Mesothelial cell of epicardium (in vitro differentiated cells): ENCODE measurements at regions not wholly inside any gene's neighbourhood (a gene's known extent, or its start where the extent isn't known, plus 50 kb on each side); places are given as distances from the start of the nearest gene placed in this dataset.

Experiments
- DNase-seq, 2 experiments: peaks; one replicate each; pipeline ENCODE4 v3.0.0; 2021; ENCODE audit warnings: low spot score in 2 of 2; ENCODE audit not compliant: unreplicated experiment in 2 of 2
- H3K27ac Mint-ChIP-seq: 2 replicates; pipeline ENCODE4 v1.8.0; 2021; ENCODE audit warnings: mixed read lengths
- H3K27me3 Mint-ChIP-seq: 2 replicates; pipeline ENCODE4 v1.8.0; 2021; ENCODE audit warnings: low read depth, mixed read lengths
- H3K36me3 Mint-ChIP-seq: 2 replicates; pipeline ENCODE4 v1.8.0; 2021; ENCODE audit warnings: mixed read lengths
- H3K4me1 Mint-ChIP-seq: 2 replicates; pipeline ENCODE4 v1.8.0; 2021; ENCODE audit warnings: mixed read lengths
- H3K4me3 Mint-ChIP-seq: 2 replicates; pipeline ENCODE4 v1.8.0; 2021; ENCODE audit warnings: mild to moderate bottlenecking, moderate library complexity, mixed read lengths
- H3K9me3 Mint-ChIP-seq: 2 replicates; pipeline ENCODE4 v1.8.0; 2021; ENCODE audit warnings: mixed read lengths
- TF ChIP-seq, protein P1 (sequence below): fragments of 200-600 bp; sonication (generic); IDR thresholded peaks from one replicate; pipeline ENCODE4 v1.5.0; 2021; ENCODE audit warnings: antibody characterized with exemption; ENCODE audit not compliant: unreplicated experiment

DNA sequence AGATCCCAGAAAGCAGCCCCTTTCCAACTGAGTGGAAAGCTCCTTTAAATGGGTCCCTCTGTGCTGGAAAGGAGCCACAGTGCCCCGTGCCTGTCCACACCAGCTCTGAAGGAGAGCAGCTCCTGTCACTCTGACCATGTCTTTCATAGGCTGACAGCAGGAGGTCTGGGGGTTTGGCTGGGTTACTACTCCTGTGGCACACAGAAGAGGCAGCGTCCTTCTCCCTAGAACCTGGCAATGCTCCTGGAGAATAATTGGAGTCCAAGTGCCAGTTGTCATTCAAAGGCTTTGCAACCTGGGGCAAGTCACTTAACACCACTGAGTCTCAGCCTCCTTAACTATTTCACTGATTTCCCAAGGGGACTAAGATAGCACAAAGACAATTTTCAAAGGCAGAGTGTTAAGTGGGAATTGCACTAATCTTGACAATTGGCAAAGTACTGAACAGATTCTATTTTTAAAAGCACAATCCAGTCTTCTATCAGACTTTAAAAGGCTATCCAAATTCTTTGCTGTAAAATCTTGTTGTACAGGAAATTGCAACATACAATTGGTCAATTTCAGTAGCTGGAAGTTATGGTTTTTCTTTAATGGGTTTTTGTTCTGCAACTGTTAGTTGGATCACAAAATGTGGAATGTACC is 457.2 kb downstream of the KIF16B start:
- H3K4me3 Mint-ChIP-seq = no peak overlapping the region
- H3K9me3 Mint-ChIP-seq = peaks cover 14% of the 10 kb centered on the region
- H3K36me3 Mint-ChIP-seq = no peaks in the 10 kb centered on the region
- peaks cover 11% of the 10 kb centered on the region for H3K27me3 Mint-ChIP-seq
- TF ChIP-seq, protein P1, sequence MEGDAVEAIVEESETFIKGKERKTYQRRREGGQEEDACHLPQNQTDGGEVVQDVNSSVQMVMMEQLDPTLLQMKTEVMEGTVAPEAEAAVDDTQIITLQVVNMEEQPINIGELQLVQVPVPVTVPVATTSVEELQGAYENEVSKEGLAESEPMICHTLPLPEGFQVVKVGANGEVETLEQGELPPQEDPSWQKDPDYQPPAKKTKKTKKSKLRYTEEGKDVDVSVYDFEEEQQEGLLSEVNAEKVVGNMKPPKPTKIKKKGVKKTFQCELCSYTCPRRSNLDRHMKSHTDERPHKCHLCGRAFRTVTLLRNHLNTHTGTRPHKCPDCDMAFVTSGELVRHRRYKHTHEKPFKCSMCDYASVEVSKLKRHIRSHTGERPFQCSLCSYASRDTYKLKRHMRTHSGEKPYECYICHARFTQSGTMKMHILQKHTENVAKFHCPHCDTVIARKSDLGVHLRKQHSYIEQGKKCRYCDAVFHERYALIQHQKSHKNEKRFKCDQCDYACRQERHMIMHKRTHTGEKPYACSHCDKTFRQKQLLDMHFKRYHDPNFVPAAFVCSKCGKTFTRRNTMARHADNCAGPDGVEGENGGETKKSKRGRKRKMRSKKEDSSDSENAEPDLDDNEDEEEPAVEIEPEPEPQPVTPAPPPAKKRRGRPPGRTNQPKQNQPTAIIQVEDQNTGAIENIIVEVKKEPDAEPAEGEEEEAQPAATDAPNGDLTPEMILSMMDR = no peak
- H3K4me1 Mint-ChIP-seq = peaks cover 5% of the 10 kb centered on the region
- DNase-seq = no peak
- no peak overlapping the region for H3K27ac Mint-ChIP-seq

DNA sequence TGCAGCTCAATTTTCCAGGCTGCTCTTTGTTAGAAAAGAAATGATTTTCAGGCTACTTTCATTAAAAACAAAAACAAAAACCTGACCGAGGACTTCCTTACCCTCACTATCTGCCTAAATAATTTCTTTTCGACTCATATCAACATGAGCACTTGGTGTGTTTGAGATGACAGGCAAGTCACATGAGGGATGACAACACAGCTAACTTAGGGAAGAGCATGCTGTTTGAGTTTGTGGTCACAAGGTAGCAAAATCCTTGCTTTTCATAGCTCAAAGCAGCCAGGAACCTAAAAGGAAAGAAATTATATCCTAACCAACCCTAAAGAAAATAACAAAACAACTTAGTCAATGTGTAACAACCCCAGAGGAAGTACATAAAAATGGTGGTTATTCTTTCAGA is 459.5 kb downstream of the KIF16B start:
- TF ChIP-seq, protein P1 = no peak
- Mint-ChIP-seq H3K27me3 (peaks cover 7% of the 10 kb centered on the region), H3K4me3 (no peak overlapping the region), H3K4me1 (peaks cover 5% of the 10 kb centered on the region), H3K9me3 (peaks cover 11% of the 10 kb centered on the region), H3K27ac (no peak overlapping the region), H3K36me3 (no peaks in the 10 kb centered on the region)
- DNase-seq = no peak

DNA sequence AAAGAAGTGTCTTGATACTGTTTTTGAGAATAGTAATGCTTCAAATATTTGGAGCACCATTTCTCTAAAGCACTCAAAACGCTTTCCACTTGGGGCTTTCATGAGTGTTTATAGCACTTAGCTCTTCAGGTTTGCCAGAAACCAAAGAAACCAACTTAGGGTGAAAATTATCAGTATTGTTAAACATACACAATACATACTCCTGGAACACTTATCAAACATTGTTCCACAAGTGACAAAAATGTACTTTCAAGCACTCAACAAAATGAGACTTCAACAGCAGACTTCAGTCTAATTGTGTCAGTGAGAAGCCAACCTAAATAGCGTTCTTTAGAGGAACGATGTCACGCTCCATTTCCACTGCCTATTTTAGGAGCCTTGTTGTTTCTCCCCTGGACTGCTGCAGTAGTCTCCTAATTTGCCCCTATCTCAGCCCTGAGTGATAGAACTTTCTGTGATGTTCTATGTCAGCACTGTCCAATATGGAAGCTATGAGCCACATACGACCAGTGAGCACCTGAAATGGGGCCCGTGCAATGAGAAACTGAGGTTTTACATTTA is 461.3 kb downstream of the KIF16B start:
- Mint-ChIP-seq H3K36me3 (no peaks in the 10 kb centered on the region), H3K4me3 (no peak overlapping the region), H3K27me3 (no peaks in the 10 kb centered on the region), H3K27ac (no peak overlapping the region), H3K4me1 (peaks cover 8% of the 10 kb centered on the region), H3K9me3 (no peaks in the 10 kb centered on the region)
- TF ChIP-seq, protein P1 = no peak
- DNase-seq = no peak

DNA sequence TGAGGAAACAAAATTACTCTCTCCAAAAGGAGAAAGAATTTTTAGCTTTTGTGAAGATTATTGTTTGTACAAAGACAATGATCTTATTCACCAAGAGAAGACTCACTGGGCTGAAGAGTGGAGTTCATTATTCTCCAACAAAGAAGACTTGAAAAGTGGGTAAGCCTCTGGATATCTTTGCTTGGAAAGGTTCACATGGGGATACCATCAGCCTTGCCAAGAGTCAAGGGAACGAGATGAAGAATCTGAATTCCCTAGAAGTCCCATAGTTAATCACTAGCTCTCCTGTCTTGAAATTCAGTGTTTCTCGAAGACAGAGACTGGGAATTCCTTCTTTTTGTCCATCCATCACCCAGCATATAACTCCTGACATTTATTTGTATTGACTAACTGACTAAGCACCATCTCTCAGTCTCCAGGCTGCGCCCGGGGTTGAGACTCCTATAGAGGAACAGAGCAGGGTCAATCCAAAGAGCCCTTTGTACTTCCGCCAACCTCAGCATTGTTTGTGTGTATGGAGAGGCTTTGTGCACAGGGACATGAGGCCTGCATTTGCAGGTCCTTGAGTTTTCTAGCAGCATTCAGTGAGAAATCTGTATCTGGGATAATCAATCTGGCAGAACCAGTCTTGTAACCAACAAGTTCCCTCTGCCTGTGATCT is 461.9 kb downstream of the KIF16B start:
- no peak for DNase-seq
- Mint-ChIP-seq H3K27ac (no peak overlapping the region), H3K9me3 (no peaks in the 10 kb centered on the region), H3K27me3 (no peaks in the 10 kb centered on the region), H3K4me1 (peaks cover 9% of the 10 kb centered on the region), H3K36me3 (no peaks in the 10 kb centered on the region), H3K4me3 (no peak overlapping the region)
- TF ChIP-seq, protein P1 = no peak

DNA sequence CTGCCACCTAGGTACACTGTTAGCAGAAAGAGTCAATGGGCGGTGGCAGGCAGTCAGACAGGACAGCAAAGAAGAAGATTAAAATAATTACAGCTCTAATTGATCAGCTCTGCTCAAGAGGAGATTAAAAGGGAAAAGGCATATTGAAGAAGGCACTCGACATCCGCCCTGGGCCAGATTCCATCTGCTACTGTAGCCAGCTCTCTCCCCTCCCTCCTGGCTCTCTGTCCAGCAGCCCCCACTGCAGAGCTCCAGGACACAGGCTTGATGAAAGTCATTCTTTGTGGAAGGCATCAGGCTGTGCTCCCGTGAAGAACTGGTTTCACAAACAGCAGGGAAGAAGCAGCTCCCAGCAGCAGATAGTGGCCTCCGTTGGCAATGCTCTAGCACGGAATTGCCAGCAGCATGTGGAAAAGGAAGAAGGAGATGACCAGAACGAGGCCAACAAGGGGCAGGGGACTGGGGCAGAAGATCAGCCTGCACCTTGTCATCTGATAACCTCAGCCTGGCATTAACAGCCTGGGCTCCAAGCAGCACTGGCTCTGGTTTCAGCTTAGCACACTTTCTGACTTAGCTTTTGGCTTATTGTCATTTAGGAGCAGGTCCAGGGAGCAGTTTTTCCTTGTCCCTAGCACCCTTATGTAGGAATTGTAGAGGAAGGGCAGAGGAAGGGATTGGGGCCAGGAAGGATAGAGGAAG is 465.9 kb downstream of the KIF16B start:
- H3K27ac Mint-ChIP-seq = no peak overlapping the region
- TF ChIP-seq, protein P1 = no peak

More for the DNA sequence above, 465.9 kb downstream of the KIF16B start:
- Mint-ChIP-seq H3K27me3 (no peaks in the 10 kb centered on the region), H3K4me1 (peaks cover 13% of the 10 kb centered on the region), H3K36me3 (no peaks in the 10 kb centered on the region), H3K9me3 (peaks cover 4% of the 10 kb centered on the region), H3K4me3 (no peak overlapping the region)
- no peak for DNase-seq
